Suprapubic skin (tissue), 4 donors: ENCODE measurements at regions not wholly inside any gene's neighbourhood (a gene's known extent, or its start where the extent isn't known, plus 50 kb on each side); places are given as distances from the start of the nearest gene placed in this dataset.

ENCODE experiments used
- CTCF ChIP-seq, 2 donors: fragments of 200-600 bp in 1 of 2; fragments of 450-650 bp in 1 of 2; sonication (generic) in 1 of 2; IDR thresholded peaks; one replicate each; pipeline ENCODE4 v1.5.1; 2016 to 2019; ENCODE audit warnings: antibody characterized with exemption in 2 of 2, mild to moderate bottlenecking in 1 of 2, moderate library complexity in 1 of 2
- EP300 ChIP-seq: sonication (generic); formaldehyde crosslinking; IDR thresholded peaks from one replicate; pipeline ENCODE4 v1.6.1; 2017; ENCODE audit warnings: antibody characterized with exemption
- POLR2A ChIP-seq, 2 donors: fragments of 450-650 bp; IDR thresholded peaks; one replicate each; pipeline ENCODE4 v1.6.1; 2017; ENCODE audit warnings: antibody characterized with exemption in 2 of 2, mild to moderate bottlenecking in 2 of 2, moderate library complexity in 2 of 2
- POLR2AphosphoS5 ChIP-seq, 3 donors: sonication (generic); formaldehyde crosslinking; IDR thresholded peaks; one replicate each; pipeline ENCODE4 v1.6.1; 2017; ENCODE audit warnings: antibody characterized with exemption in 3 of 3

GRCh38 chr5:84831701-84832100, 447.0 kb upstream of the EDIL3 start:
- TF ChIP-seq CTCF (IDR thresholded peaks at IDR 0.05): no peak
- no peak for TF ChIP-seq POLR2AphosphoS5 (IDR thresholded peaks at IDR 0.05)
- TF ChIP-seq EP300: no peak
- TF ChIP-seq POLR2A (IDR thresholded peaks at IDR 0.05): no peak
